ENCODE measurements at regions not wholly inside any gene's neighbourhood (a gene's known extent, or its start where the extent isn't known, plus 50 kb on each side); places are given as distances from the start of the nearest gene placed in this dataset.

- TF ChIP-seq CTCF (conservative IDR thresholded peaks at IDR 0.05; ENCODE audit: low read depth, low read length), result no peak
- H3K4me3 ChIP-seq (ENCODE audit: low read depth, low read length), result no peak overlapping the region
- DNase-seq (ENCODE audit: low read depth), result no peak
Observed at GRCh38 chr16:11452298-11452697, 107.0 kb downstream of the RMI2 start.

- DNase-seq (ENCODE audit: low read depth), result no peak
- TF ChIP-seq CTCF (conservative IDR thresholded peaks at IDR 0.05; ENCODE audit: low read depth, low read length), result no peak
- no peak overlapping the region for H3K4me3 ChIP-seq (ENCODE audit: low read depth, low read length)
Observed at GRCh38 chr16:11452746-11453389, 107.6 kb downstream of the RMI2 start.

- TF ChIP-seq CTCF (conservative IDR thresholded peaks at IDR 0.05; ENCODE audit: low read depth, low read length), result no peak
- no peak overlapping the region for H3K4me3 ChIP-seq (ENCODE audit: low read depth, low read length)
Observed at GRCh38 chr16:11456741-11457140, 111.5 kb downstream of the RMI2 start.

GRCh38 chr16:11459722-11460121 is 114.5 kb downstream of the RMI2 start:
- no peak for TF ChIP-seq CTCF (conservative IDR thresholded peaks at IDR 0.05; ENCODE audit: low read depth, low read length)
- DNase-seq (ENCODE audit: low read depth), result no peak
- no peak overlapping the region for H3K4me3 ChIP-seq (ENCODE audit: low read depth, low read length)

More at GRCh38 chr16:11456741-11457140, 111.5 kb downstream of the RMI2 start:
- no peak for DNase-seq (ENCODE audit: low read depth)

GRCh38 chr16:11460820-11461594 is 115.7 kb downstream of the RMI2 start:
- DNase-seq (ENCODE audit: low read depth), result no peak
- TF ChIP-seq CTCF (conservative IDR thresholded peaks at IDR 0.05; ENCODE audit: low read depth, low read length), result no peak
- H3K4me3 ChIP-seq (ENCODE audit: low read depth, low read length), result no peak overlapping the region

GRCh38 chr16:11461595-11461990 is 116.3 kb downstream of the RMI2 start:
- TF ChIP-seq CTCF (conservative IDR thresholded peaks at IDR 0.05; ENCODE audit: low read depth, low read length), result no peak
- DNase-seq (ENCODE audit: low read depth), result no peak
- H3K4me3 ChIP-seq (ENCODE audit: low read depth, low read length), result no peak overlapping the region

GRCh38 chr16:11462036-11462435 is 116.8 kb downstream of the RMI2 start:
- no peak for DNase-seq (ENCODE audit: low read depth)
- no peak for TF ChIP-seq CTCF (conservative IDR thresholded peaks at IDR 0.05; ENCODE audit: low read depth, low read length)
- H3K4me3 ChIP-seq (ENCODE audit: low read depth, low read length), result no peak overlapping the region

Measured in choroid plexus epithelial cell (primary cell).